Activated B cell treated with CpG ODN at 0.5 μM for 24 hours (primary cell): ENCODE measurements at regions not wholly inside any gene's neighbourhood (a gene's known extent, or its start where the extent isn't known, plus 50 kb on each side); places are given as distances from the start of the nearest gene placed in this dataset.
"Not testable (repeated sequence)": the region's sequence is repeated elsewhere in the genome, so short reads cannot be mapped to it uniquely, and the experiment has no call there.

Source experiments
- ATAC-seq: fragments of 200-7000 bp; cut with Tn5 transposase; one replicate; pipeline ENCODE4 v1.10.0; 2021; ENCODE audit warnings: low read depth, mild to moderate bottlenecking, moderate library complexity
- CTCF ChIA-PET: fragments of 350-600 bp; sonication (Branson Sonifier 250); formaldehyde crosslinking; loops from one replicate; lab custom pipeline; 2021; ENCODE audit warnings: antibody characterized with exemption; lab: Charles Lee
- POLR2A ChIA-PET: fragments of 350-600 bp; sonication (Branson Sonifier 250); formaldehyde crosslinking; loops from one replicate; lab custom pipeline; 2021; ENCODE audit warnings: antibody characterized with exemption; lab: Charles Lee
- DNase-seq: peaks from one replicate; pipeline ENCODE4 v3.0.0; 2022
- H3K27ac Mint-ChIP-seq: one replicate; pipeline ENCODE4 v1.8.0; 2020; ENCODE audit warnings: mixed read lengths
- H3K27me3 Mint-ChIP-seq: one replicate; pipeline ENCODE4 v1.8.0; 2021; ENCODE audit warnings: mixed read lengths
- H3K36me3 Mint-ChIP-seq: one replicate; pipeline ENCODE4 v1.8.0; 2021; ENCODE audit warnings: low read depth, mixed read lengths
- H3K4me1 Mint-ChIP-seq: one replicate; pipeline ENCODE4 v1.8.0; 2021; ENCODE audit warnings: mixed read lengths
- H3K4me3 Mint-ChIP-seq: one replicate; pipeline ENCODE4 v1.8.0; 2020; ENCODE audit warnings: mild to moderate bottlenecking, mixed read lengths
- H3K9me3 Mint-ChIP-seq: one replicate; pipeline ENCODE4 v1.8.0; 2020; ENCODE audit warnings: mixed read lengths
- CTCF ChIP-seq: fragments of 200-600 bp; IDR thresholded peaks from one replicate; pipeline ENCODE4 v1.8.0; 2022; ENCODE audit warnings: antibody characterized with exemption, mild to moderate bottlenecking
- intact Hi-C: fragments of 100-400 bp; cut with micrococcal nuclease; formaldehyde crosslinking; loops from one replicate; pipeline ENCODE4 v1.15.1; 2024

GRCh38 chr5:25301836-25302235 is 657.1 kb upstream of the CDH10 start:
- Mint-ChIP-seq H3K9me3 (peaks cover 2% of the 10 kb centered on the region), H3K4me1 (no peaks in the 10 kb centered on the region), H3K4me3 (no peak overlapping the region), H3K27ac (no peak overlapping the region), H3K36me3 (no peaks in the 10 kb centered on the region), H3K27me3 (no peaks in the 10 kb centered on the region)
- intact Hi-C loops: no loop called here
- POLR2A ChIA-PET: no interaction called here
- DNase-seq (no peak), ATAC-seq (no peak)
- CTCF ChIA-PET: no interaction called here
- TF ChIP-seq CTCF: no peak

- H3K27ac Mint-ChIP-seq: no peak overlapping the region
- no peaks in the 10 kb centered on the region for H3K36me3 Mint-ChIP-seq
- H3K4me3 Mint-ChIP-seq: no peak overlapping the region
- ChIA-PET CTCF (no interaction called here), POLR2A (no interaction called here)
- intact Hi-C loops: no loop called here
- ATAC-seq: no peak
- H3K27me3 Mint-ChIP-seq: no peaks in the 10 kb centered on the region
- no peak for DNase-seq
- H3K4me1 Mint-ChIP-seq: no peaks in the 10 kb centered on the region
- TF ChIP-seq CTCF: no peak
- H3K9me3 Mint-ChIP-seq: peaks cover 13% of the 10 kb centered on the region
Measured at GRCh38 chr5:25295067-25295466, 650.3 kb upstream of the CDH10 start.

GRCh38 chr5:25289766-25290165 is 645.0 kb upstream of the CDH10 start:
- H3K27me3 Mint-ChIP-seq, H3K36me3 Mint-ChIP-seq, POLR2A ChIA-PET, DNase-seq, H3K4me1 Mint-ChIP-seq, CTCF ChIA-PET, H3K27ac Mint-ChIP-seq, H3K4me3 Mint-ChIP-seq, intact Hi-C loops, ATAC-seq: not testable (repeated sequence)
- peaks cover 15% of the 10 kb centered on the region for H3K9me3 Mint-ChIP-seq

- ChIA-PET POLR2A (no interaction called here), CTCF (no interaction called here)
- DNase-seq (no peak), ATAC-seq (no peak)
- Mint-ChIP-seq H3K27ac (no peak overlapping the region), H3K4me3 (no peak overlapping the region), H3K4me1 (no peaks in the 10 kb centered on the region), H3K36me3 (no peaks in the 10 kb centered on the region), H3K9me3 (peaks cover 11% of the 10 kb centered on the region), H3K27me3 (no peaks in the 10 kb centered on the region)
- no peak for TF ChIP-seq CTCF
- intact Hi-C loops: no loop called here
Measured at GRCh38 chr5:25286319-25286718, 641.5 kb upstream of the CDH10 start.

GRCh38 chr5:25285136-25285535 is 640.4 kb upstream of the CDH10 start:
- Mint-ChIP-seq H3K27ac (no peak overlapping the region), H3K9me3 (peaks cover 8% of the 10 kb centered on the region), H3K27me3 (no peaks in the 10 kb centered on the region), H3K36me3 (no peaks in the 10 kb centered on the region), H3K4me1 (no peaks in the 10 kb centered on the region), H3K4me3 (no peak overlapping the region)
- CTCF ChIA-PET: no interaction called here
- intact Hi-C loops: no loop called here
- TF ChIP-seq CTCF: no peak
- ATAC-seq: no peak
- DNase-seq: no peak
- POLR2A ChIA-PET: no interaction called here

GRCh38 chr5:25263507-25263906 is 618.7 kb upstream of the CDH10 start:
- DNase-seq, intact Hi-C loops, H3K4me3 Mint-ChIP-seq, H3K4me1 Mint-ChIP-seq, H3K36me3 Mint-ChIP-seq, POLR2A ChIA-PET, H3K27ac Mint-ChIP-seq, ATAC-seq, H3K27me3 Mint-ChIP-seq, CTCF ChIA-PET: not testable (repeated sequence)
- H3K9me3 Mint-ChIP-seq: peaks cover 10% of the 10 kb centered on the region
